ENCODE measurements at regions not wholly inside any gene's neighbourhood (a gene's known extent, or its start where the extent isn't known, plus 50 kb on each side); places are given as distances from the start of the nearest gene placed in this dataset.
A peak's percentile ranks its signal among the peaks of the same experiment; 100 is the strongest.
"Not testable (repeated sequence)": the region's sequence is repeated elsewhere in the genome, so short reads cannot be mapped to it uniquely, and the experiment has no call there.

DNA sequence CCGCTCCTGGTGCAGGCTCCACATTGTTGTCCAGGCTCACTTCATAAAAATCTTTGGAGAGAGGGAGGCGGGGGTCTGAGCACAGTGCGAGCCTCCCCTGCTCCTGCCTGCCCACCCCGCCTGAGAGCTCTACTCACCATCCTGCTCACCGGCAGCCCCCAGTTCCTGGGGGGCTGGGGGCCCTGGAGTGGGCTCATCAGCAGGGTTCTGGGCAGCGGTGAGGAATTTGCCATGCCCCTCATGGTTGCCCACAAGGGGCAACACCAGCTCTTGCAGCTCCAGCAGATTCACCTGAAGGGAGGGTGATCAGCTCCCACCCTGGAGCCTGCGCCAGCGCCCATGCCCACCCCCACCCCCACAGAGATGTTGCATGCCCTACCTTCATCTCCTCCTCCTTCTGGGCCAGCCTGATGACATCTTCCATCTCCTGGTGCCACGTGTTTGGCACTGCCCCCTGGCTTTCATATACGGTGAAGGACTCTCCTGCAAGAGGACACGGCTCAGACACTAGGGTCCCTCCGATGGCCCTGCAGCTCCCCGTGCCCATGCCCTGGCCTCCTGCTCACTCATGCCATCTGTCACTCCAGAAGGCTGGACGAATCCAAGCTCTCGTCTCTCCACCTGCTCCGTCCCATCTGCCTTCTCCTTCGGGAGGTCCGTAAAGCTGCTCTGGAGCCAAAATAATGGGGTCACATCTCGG is 162.1 kb downstream of the TBC1D2B start:
- no peak overlapping the region for H3K27ac Mint-ChIP-seq
- H3K4me1 Mint-ChIP-seq = no peaks in the 10 kb centered on the region
- no peaks in the 10 kb centered on the region for H3K36me3 ChIP-seq
- DNase-seq (ENCODE audit: low spot score) = no peak
- no peak overlapping the region for H2AFZ ChIP-seq (replicated peaks)
- H3K4me1 ChIP-seq = no peaks in the 10 kb centered on the region
- H3K36me3 Mint-ChIP-seq = no peaks in the 10 kb centered on the region
- H3K27me3 ChIP-seq = no peaks in the 10 kb centered on the region
- H3K27me3 Mint-ChIP-seq (ENCODE audit: insufficient read depth, low read depth) = peaks cover 5% of the 10 kb centered on the region
- no peaks in the 10 kb centered on the region for H3K79me2 ChIP-seq (ENCODE audit: low read depth)
- H3K27ac ChIP-seq = no peak overlapping the region
- H3K4me3 ChIP-seq = no peak overlapping the region
- no peak overlapping the region for H3K9ac ChIP-seq
- no peaks in the 10 kb centered on the region for H3F3A ChIP-seq (ENCODE audit: low read depth)
- no peaks in the 10 kb centered on the region for H4K20me1 ChIP-seq (ENCODE audit: low read depth)
- H3K9me3 Mint-ChIP-seq = no peaks in the 10 kb centered on the region
- no peak overlapping the region for H3K4me3 Mint-ChIP-seq
- no peak overlapping the region for H3K4me2 ChIP-seq
- no peak for TF ChIP-seq EZH2 (IDR thresholded peaks at IDR 0.05)
- TF ChIP-seq, protein P1, sequence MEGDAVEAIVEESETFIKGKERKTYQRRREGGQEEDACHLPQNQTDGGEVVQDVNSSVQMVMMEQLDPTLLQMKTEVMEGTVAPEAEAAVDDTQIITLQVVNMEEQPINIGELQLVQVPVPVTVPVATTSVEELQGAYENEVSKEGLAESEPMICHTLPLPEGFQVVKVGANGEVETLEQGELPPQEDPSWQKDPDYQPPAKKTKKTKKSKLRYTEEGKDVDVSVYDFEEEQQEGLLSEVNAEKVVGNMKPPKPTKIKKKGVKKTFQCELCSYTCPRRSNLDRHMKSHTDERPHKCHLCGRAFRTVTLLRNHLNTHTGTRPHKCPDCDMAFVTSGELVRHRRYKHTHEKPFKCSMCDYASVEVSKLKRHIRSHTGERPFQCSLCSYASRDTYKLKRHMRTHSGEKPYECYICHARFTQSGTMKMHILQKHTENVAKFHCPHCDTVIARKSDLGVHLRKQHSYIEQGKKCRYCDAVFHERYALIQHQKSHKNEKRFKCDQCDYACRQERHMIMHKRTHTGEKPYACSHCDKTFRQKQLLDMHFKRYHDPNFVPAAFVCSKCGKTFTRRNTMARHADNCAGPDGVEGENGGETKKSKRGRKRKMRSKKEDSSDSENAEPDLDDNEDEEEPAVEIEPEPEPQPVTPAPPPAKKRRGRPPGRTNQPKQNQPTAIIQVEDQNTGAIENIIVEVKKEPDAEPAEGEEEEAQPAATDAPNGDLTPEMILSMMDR (IDR thresholded peaks at IDR 0.05) = no peak
- TF ChIP-seq EZH2phosphoT487 (IDR thresholded peaks at IDR 0.05) = no peak
- H3K9me3 ChIP-seq (ENCODE audit: low read depth) = no peaks in the 10 kb centered on the region

DNA sequence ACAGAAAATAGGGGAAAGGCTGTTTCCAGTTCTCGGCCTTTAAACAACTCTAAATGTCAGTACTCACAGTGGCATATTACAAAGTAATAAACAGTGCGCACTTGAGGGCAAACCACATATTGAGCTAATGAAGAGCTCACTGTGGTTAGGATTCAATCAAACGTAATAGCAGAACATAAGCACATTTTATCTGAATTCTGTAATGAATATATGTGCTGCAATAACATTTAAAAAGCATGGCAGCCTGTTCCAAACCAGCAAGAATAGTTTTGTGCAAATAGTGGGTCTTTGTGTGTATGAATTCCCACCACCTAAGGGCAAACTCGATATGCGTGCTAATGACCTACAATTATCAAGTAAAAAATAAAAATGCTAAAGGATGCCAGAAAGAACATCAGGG is 163.0 kb downstream of the TBC1D2B start:
- DNase-seq (ENCODE audit: low spot score); H3K27me3 Mint-ChIP-seq (ENCODE audit: insufficient read depth, low read depth); H3K4me1 Mint-ChIP-seq: not testable (repeated sequence)

DNA sequence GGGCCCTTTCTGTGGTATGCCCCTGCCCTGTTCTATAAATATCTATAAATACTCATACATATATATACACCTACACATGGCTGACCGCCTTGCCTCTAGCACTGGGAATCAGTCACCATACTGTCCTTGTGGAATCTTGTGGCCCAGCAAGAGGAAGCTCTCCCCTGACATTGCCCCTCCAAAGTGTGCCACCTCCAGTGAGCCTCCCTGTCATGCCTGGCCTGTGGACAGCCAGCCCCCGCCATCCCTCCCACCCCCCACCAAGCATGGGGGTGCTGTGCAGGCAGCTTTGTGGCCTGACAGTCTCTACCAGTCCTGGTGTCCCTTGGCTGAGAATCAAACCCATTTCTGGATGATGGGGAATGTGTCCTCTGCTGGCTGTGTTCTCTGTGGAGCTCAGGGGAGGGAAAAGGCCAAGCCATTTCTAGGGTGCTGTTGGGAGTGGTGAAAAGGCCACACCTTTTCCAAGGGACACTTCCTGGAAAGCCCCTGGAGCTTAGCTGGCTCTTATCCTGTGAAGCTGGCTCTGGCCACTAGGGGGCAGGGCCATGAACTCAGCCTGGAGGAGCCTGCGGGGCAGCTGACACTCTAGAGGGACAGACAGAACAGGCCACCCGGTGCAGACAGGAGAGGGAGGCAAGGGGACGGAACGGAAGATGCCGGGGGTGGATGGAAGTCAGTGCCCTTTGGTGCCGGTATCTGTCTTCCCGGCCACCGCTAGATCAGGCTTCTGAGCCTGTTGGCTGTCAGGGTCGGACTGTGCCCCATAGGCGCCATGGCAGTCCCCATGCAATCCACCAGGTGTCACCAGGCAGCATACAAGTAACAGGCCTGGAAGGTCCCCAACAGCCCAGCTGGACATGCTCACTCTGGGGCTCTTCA is 167.2 kb downstream of the TBC1D2B start:
- not testable (repeated sequence) for H3K9me3 Mint-ChIP-seq; H3K27me3 Mint-ChIP-seq (ENCODE audit: insufficient read depth, low read depth); H3K79me2 ChIP-seq (ENCODE audit: low read depth); H3K9me3 ChIP-seq (ENCODE audit: low read depth); H3K4me1 ChIP-seq; H3K9ac ChIP-seq; H3K36me3 ChIP-seq; H3K36me3 Mint-ChIP-seq; H2AFZ ChIP-seq (replicated peaks); H4K20me1 ChIP-seq (ENCODE audit: low read depth); H3F3A ChIP-seq (ENCODE audit: low read depth); H3K4me1 Mint-ChIP-seq; H3K27me3 ChIP-seq; H3K27ac ChIP-seq
- peak; percentile 89 for DNase-seq (ENCODE audit: low spot score)
- Histone ChIP-seq H3K4me2 (peak overlapping the region; percentile 74), H3K4me3 (peak overlapping the region; percentile 43)
- TF ChIP-seq, protein P1 (IDR thresholded peaks at IDR 0.05) = peak; percentile 58
- Mint-ChIP-seq H3K4me3 (peak overlapping the region; percentile 84), H3K27ac (peak overlapping the region; percentile 2)

More for the DNA sequence above, 163.0 kb downstream of the TBC1D2B start:
- H3K4me3 ChIP-seq; H3K27ac ChIP-seq; H3K27me3 ChIP-seq; H3K4me2 ChIP-seq; H3K9ac ChIP-seq; H3F3A ChIP-seq (ENCODE audit: low read depth); H4K20me1 ChIP-seq (ENCODE audit: low read depth); H3K79me2 ChIP-seq (ENCODE audit: low read depth); H3K27ac Mint-ChIP-seq; H3K36me3 ChIP-seq; H3K9me3 Mint-ChIP-seq; H3K36me3 Mint-ChIP-seq; H2AFZ ChIP-seq (replicated peaks); H3K9me3 ChIP-seq (ENCODE audit: low read depth); H3K4me1 ChIP-seq; H3K4me3 Mint-ChIP-seq: not testable (repeated sequence)

Data from neural progenitor cell (in vitro differentiated cells).